ENCODE measurements at regions not wholly inside any gene's neighbourhood (a gene's known extent, or its start where the extent isn't known, plus 50 kb on each side); places are given as distances from the start of the nearest gene placed in this dataset.

GRCh38 chr10:117931078-117931477 is 115.7 kb downstream of the RAB11FIP2 start:
- TF ChIP-seq POLR2A (IDR thresholded peaks at IDR 0.05; ENCODE audit: low read length) (no peak), ZFP36 (IDR thresholded peaks at IDR 0.05; ENCODE audit: borderline replicate concordance, partially characterized antibody) (no peak)
- TF ChIP-seq, protein P1, sequence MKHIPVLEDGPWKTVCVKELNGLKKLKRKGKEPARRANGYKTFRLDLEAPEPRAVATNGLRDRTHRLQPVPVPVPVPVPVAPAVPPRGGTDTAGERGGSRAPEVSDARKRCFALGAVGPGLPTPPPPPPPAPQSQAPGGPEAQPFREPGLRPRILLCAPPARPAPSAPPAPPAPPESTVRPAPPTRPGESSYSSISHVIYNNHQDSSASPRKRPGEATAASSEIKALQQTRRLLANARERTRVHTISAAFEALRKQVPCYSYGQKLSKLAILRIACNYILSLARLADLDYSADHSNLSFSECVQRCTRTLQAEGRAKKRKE (CRISPR knock-in tag; IDR thresholded peaks at IDR 0.05; ENCODE audit: low read depth), result no peak

Measured in A549 (cell line).